Skeletal muscle satellite cell (primary cell): ENCODE measurements at regions not wholly inside any gene's neighbourhood (a gene's known extent, or its start where the extent isn't known, plus 50 kb on each side); places are given as distances from the start of the nearest gene placed in this dataset.
A peak's percentile ranks its signal among the peaks of the same experiment; 100 is the strongest.

Experiments used
- H3K27me3 ChIP-seq: 2 replicates; pipeline ENCODE4 v1.7.0; 2013; ENCODE audit warnings: low read length; ENCODE audit not compliant: control insufficient read depth, insufficient read depth
- H3K36me3 ChIP-seq: 2 replicates; pipeline ENCODE4 v1.7.0; 2013; ENCODE audit warnings: mild to moderate bottlenecking, control low read depth, low read length; ENCODE audit not compliant: insufficient read depth
- H3K4me1 ChIP-seq: 2 replicates; pipeline ENCODE4 v1.7.0; 2013; ENCODE audit warnings: low read length; ENCODE audit not compliant: control insufficient read depth, insufficient read depth
- H3K4me2 ChIP-seq: 2 replicates; pipeline ENCODE4 v1.7.0; 2013; ENCODE audit warnings: mild to moderate bottlenecking, low read length
- H3K4me3 ChIP-seq: 2 replicates; pipeline ENCODE4 v1.7.0; 2013; ENCODE audit warnings: low read length
- H3K9ac ChIP-seq: 2 replicates; pipeline ENCODE4 v1.7.0; 2013; ENCODE audit warnings: mild to moderate bottlenecking, low read depth, low read length, moderate library complexity
- H3K9me3 ChIP-seq: replicated peaks from 2 replicates; pipeline ENCODE4 v1.7.0; 2013; ENCODE audit warnings: mild to moderate bottlenecking, control low read depth, low read length

DNA sequence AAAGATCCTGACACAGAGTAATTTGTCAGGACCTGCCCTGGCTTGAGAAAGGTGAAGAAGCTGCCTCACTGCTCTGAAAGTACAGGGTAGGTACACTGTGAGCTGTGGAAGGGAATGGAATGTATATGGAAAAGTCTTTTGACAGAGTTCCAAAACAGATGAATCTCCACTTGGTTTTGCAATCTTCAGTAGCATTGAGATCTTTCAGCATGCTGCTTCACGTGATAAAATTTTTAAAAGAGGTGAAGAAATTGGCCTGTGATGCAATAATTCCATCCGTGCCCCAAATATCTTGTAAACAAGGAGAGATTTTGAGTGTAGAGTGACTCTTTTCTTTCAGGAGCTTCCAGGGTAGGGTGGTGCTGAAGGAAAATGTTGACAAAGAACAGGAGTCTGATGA is 123.1 kb downstream of the OSR1 start:
- Histone ChIP-seq H3K4me1 (peaks cover 9% of the 10 kb centered on the region), H3K4me2 (peak overlapping the region; percentile 22), H3K36me3 (no peaks in the 10 kb centered on the region), H3K9ac (no peak overlapping the region), H3K27me3 (no peaks in the 10 kb centered on the region), H3K9me3 (no peaks in the 10 kb centered on the region), H3K4me3 (no peak overlapping the region)

- H3K9ac ChIP-seq: no peak overlapping the region
These were observed 126.1 kb downstream of the OSR1 start for GRCh38 chr2:19232312-19232711.

GRCh38 chr2:19231625-19232024 is 126.8 kb downstream of the OSR1 start:
- no peak overlapping the region for H3K4me2 ChIP-seq
- H3K4me3 ChIP-seq: no peak overlapping the region
- H3K36me3 ChIP-seq: no peaks in the 10 kb centered on the region
- peaks cover 15% of the 10 kb centered on the region for H3K4me1 ChIP-seq
- no peaks in the 10 kb centered on the region for H3K9me3 ChIP-seq
- H3K9ac ChIP-seq: no peak overlapping the region
- no peaks in the 10 kb centered on the region for H3K27me3 ChIP-seq

More at GRCh38 chr2:19232312-19232711, 126.1 kb downstream of the OSR1 start:
- no peaks in the 10 kb centered on the region for H3K9me3 ChIP-seq
- H3K4me3 ChIP-seq: no peak overlapping the region
- no peak overlapping the region for H3K4me2 ChIP-seq
- no peaks in the 10 kb centered on the region for H3K36me3 ChIP-seq
- peaks cover 15% of the 10 kb centered on the region for H3K4me1 ChIP-seq
- H3K27me3 ChIP-seq: no peaks in the 10 kb centered on the region

GRCh38 chr2:19230626-19231025 is 127.8 kb downstream of the OSR1 start:
- H3K36me3 ChIP-seq: no peaks in the 10 kb centered on the region
- no peak overlapping the region for H3K4me2 ChIP-seq
- H3K9ac ChIP-seq: no peak overlapping the region
- H3K9me3 ChIP-seq: no peaks in the 10 kb centered on the region
- no peaks in the 10 kb centered on the region for H3K27me3 ChIP-seq
- H3K4me1 ChIP-seq: peaks cover 16% of the 10 kb centered on the region
- H3K4me3 ChIP-seq: no peak overlapping the region

- no peaks in the 10 kb centered on the region for H3K36me3 ChIP-seq
- no peaks in the 10 kb centered on the region for H3K27me3 ChIP-seq
- no peak overlapping the region for H3K4me3 ChIP-seq
- H3K9me3 ChIP-seq: no peaks in the 10 kb centered on the region
- H3K4me1 ChIP-seq: peaks cover 14% of the 10 kb centered on the region
- H3K4me2 ChIP-seq: no peak overlapping the region
- no peak overlapping the region for H3K9ac ChIP-seq
These were observed 129.7 kb downstream of the OSR1 start for GRCh38 chr2:19228715-19229114.

GRCh38 chr2:19228181-19228593 is 130.2 kb downstream of the OSR1 start:
- Histone ChIP-seq H3K4me1 (peaks cover 19% of the 10 kb centered on the region), H3K27me3 (no peaks in the 10 kb centered on the region), H3K4me3 (no peak overlapping the region), H3K4me2 (no peak overlapping the region), H3K9ac (no peak overlapping the region), H3K9me3 (no peaks in the 10 kb centered on the region), H3K36me3 (no peaks in the 10 kb centered on the region)

- Histone ChIP-seq H3K36me3 (no peaks in the 10 kb centered on the region), H3K27me3 (no peaks in the 10 kb centered on the region), H3K4me2 (no peak overlapping the region), H3K9ac (no peak overlapping the region), H3K4me1 (peaks cover 31% of the 10 kb centered on the region), H3K9me3 (no peaks in the 10 kb centered on the region), H3K4me3 (no peak overlapping the region)
These were observed 131.6 kb downstream of the OSR1 start for GRCh38 chr2:19226871-19227270.

DNA sequence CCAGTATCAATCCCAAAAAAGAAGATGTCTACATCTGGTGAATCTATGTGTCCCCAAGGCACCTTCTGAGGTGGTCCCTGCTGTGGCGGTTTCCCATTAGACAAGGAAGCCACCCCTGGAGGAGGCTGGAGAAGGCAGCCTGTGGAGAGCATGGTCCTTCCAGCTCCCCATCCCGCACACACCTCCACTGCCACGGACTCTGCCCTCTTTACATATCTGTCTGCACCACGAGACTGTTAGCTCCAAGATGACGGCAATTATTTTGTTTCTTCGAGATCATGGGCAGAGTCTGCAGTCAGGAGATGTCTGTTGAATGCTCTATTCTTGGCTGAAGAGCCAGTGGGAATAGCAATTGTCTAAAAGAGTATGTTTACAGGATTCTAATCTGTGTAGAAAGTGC is 132.0 kb downstream of the OSR1 start:
- H3K4me1 ChIP-seq: peaks cover 33% of the 10 kb centered on the region
- no peaks in the 10 kb centered on the region for H3K9me3 ChIP-seq
- H3K27me3 ChIP-seq: no peaks in the 10 kb centered on the region
- H3K36me3 ChIP-seq: no peaks in the 10 kb centered on the region
- no peak overlapping the region for H3K4me2 ChIP-seq
- H3K9ac ChIP-seq: no peak overlapping the region
- no peak overlapping the region for H3K4me3 ChIP-seq

- Histone ChIP-seq H3K9me3 (no peaks in the 10 kb centered on the region), H3K9ac (no peak overlapping the region), H3K4me1 (peaks cover 33% of the 10 kb centered on the region), H3K4me3 (no peak overlapping the region), H3K4me2 (no peak overlapping the region), H3K27me3 (no peaks in the 10 kb centered on the region), H3K36me3 (no peaks in the 10 kb centered on the region)
These were observed 132.5 kb downstream of the OSR1 start for GRCh38 chr2:19225931-19226330.

GRCh38 chr2:19225126-19225525 is 133.3 kb downstream of the OSR1 start:
- H3K9me3 ChIP-seq: no peaks in the 10 kb centered on the region
- H3K4me2 ChIP-seq: no peak overlapping the region
- H3K36me3 ChIP-seq: no peaks in the 10 kb centered on the region
- no peak overlapping the region for H3K4me3 ChIP-seq
- no peaks in the 10 kb centered on the region for H3K27me3 ChIP-seq
- H3K4me1 ChIP-seq: peaks cover 39% of the 10 kb centered on the region
- no peak overlapping the region for H3K9ac ChIP-seq

- H3K4me1 ChIP-seq: peaks cover 46% of the 10 kb centered on the region
- H3K9me3 ChIP-seq: no peaks in the 10 kb centered on the region
- no peak overlapping the region for H3K4me3 ChIP-seq
- no peak overlapping the region for H3K4me2 ChIP-seq
- H3K9ac ChIP-seq: no peak overlapping the region
- no peaks in the 10 kb centered on the region for H3K36me3 ChIP-seq
- H3K27me3 ChIP-seq: no peaks in the 10 kb centered on the region
These were observed 133.9 kb downstream of the OSR1 start for GRCh38 chr2:19224486-19224885.

GRCh38 chr2:19224011-19224410 is 134.4 kb downstream of the OSR1 start:
- H3K36me3 ChIP-seq: no peaks in the 10 kb centered on the region
- H3K9me3 ChIP-seq: no peaks in the 10 kb centered on the region
- peaks cover 51% of the 10 kb centered on the region for H3K4me1 ChIP-seq
- H3K4me2 ChIP-seq: no peak overlapping the region
- H3K4me3 ChIP-seq: no peak overlapping the region
- H3K9ac ChIP-seq: no peak overlapping the region
- H3K27me3 ChIP-seq: no peaks in the 10 kb centered on the region
